ENCODE measurements at regions not wholly inside any gene's neighbourhood (a gene's known extent, or its start where the extent isn't known, plus 50 kb on each side); places are given as distances from the start of the nearest gene placed in this dataset.

DNA sequence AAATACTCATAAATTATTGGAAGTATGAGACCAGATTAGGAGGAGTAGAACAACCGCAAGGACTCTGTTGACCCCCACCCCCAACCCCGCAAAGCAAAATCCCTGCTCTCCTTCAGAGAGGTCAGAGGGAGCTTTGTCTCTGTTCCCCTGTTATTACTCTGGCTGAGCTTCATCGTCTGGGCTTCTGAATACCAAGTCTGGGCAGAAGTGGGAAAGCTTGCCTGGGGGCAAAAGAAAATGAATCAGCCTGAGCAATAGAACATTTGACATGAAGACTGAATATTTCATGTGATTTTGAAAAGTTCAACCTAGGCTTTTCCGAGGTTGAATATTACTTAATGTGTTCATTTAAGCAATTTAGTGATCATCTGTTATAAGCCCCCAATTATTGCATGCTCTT is 114.6 kb upstream of the ARHGAP28 start:
- DNase-seq, result no peak

DNA sequence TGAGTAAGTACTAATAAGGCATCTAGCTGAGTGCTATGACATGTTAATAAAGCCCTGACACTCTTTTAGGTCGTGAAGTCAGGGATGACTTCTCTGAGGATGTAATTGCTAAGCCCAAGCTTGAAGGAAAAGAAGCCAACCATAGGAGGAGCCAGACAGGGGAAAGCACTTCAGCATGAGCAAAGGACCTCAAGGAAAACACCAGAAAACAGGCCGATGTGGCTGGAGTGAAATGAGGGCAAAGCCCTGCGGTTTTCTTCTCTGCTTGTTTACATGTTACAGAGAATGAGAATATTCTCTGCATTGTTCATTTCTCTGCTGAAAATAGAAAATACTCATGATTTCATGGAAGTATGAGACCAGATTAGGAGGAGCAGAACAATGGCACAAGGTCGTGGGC is 112.5 kb upstream of the ARHGAP28 start:
- DNase-seq, result no peak

DNA sequence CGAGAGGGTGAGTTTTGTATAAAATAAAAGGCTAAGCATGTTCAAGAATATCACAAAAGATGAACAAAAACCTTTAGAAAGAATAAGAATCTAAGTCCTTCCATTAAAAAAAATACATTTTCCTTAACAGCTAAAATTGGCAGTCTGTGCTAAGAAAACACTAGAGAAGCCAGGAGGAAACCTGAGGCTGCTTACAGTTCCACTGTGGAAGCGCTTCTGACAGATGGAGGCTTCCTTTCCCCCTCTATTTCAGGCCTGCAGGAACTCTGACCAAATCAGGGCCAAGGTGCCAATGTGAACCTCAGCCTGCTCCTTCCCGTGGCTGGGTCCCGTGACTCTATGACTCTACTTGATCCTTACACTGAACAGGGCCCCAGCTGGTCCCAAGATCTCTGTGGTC is 108.1 kb upstream of the ARHGAP28 start:
- DNase-seq, result no peak

- no peak for DNase-seq
These were observed 106.2 kb upstream of the ARHGAP28 start for GRCh38 chr18:6623278-6623677.

GRCh38 chr18:6624271-6624660 is 105.2 kb upstream of the ARHGAP28 start:
- no peak for DNase-seq

DNA sequence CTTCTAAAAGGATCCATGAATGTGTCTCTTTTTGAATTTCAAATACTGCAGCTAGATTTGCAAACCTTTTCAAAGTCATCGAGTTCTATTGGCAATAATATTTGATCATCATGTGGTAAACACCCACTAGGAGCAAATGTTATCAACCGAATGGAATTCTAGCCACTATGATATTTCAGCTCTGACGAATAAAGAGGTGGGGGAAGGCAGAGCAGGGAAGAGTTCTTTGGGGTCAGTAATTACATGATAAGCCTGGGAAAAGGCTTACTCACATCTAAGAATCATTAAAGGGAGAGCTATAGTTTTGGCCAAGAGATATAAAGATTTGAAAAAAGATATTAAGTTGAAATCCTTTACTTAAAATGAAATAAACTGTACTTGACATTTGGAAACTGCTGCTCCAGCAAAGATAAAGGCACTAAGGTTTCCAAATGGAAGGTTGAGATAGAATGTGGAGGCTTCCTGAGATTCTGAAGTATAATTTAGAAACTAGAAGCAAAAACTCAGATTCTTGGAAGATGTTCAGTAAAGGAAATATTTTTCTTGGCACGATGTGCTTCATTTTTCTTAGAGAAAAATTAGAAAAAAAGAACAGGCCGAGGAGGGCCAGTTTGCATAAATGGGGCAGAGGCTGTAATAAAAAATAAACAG is 104.7 kb upstream of the ARHGAP28 start:
- DNase-seq, result no peak

- DNase-seq, result no peak
These were observed 104.0 kb upstream of the ARHGAP28 start for GRCh38 chr18:6625481-6625880.

DNA sequence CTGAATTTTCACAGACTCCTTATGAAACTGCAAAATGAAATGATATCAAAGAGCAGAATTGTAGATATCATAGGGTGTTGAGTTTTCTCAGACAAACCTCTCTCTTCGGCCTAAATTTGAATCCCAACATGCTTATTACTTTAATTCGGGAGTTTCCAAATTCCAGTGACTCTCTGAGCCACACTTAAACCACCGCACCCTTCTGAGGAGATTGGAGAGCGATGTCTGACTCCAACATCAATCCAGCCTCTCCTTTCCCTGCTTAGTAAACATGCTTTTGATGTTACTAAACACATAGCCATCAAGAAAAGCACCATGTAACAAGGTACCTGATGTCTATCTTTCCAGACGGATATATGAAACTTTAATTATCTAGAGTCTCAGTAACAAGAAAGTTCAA is 103.1 kb upstream of the ARHGAP28 start:
- DNase-seq, result no peak

- no peak for DNase-seq
These were observed 101.9 kb upstream of the ARHGAP28 start for GRCh38 chr18:6627645-6628044.

DNA sequence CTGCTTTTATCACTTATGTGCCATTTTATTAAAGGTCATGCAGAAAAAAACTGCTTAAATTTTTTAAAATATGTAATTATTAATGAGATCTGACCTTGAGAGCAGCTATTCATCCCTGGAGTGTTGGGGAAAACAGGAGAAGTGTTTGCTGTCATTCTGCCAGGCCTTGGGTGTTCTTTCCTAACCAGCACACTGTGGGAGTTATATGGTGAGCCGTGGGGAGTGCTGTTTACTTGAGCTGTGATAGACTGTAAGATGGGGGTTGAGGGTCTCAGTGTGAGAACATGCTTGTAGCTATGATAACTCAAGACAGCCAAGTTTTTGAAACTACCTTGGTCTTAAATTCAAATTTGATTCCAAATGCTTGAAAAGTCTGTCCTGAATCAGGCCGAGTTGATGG is 101.3 kb upstream of the ARHGAP28 start:
- DNase-seq, result no peak

GRCh38 chr18:6629635-6630140 is 99.8 kb upstream of the ARHGAP28 start:
- no peak for DNase-seq

DNA sequence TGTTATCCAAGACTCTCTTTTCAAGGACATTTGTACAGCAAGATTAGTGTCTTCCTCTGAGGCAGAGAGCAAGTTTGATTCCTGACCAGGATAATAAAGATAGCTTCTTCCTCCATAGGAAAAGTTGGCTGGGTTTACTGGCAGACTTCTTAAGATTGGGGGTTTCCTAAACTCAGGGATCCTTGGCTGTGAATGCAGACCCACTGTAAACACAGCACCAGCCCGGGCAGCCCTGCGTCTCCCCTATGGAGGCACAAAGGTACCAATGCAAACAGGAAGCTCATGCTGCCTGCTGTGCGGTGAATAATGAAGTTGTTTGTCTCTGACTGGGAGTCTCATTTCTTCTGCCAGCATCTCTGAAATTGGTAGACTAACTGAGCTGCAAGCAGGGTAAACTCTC is 96.2 kb upstream of the ARHGAP28 start:
- no peak for DNase-seq

DNA sequence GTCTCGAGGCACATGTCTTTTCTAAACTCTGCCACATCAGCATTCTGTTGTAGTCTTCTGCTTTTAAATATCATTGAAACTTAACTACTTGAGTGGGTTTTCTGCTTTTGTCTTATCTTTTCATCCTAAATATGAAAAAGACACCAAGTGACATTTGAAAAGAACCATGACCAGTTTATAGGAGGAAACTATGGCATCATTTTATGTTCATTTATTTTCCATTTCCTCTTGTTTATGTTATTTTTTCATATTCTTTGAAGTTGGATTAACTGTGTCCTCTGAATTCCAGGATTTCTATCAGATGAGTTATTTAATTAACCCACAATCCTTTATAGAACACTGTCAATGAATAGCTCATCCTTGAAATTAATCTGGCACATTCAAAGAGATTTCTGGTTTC is 93.4 kb upstream of the ARHGAP28 start:
- no peak for DNase-seq

- DNase-seq, result no peak
These were observed 91.1 kb upstream of the ARHGAP28 start for GRCh38 chr18:6638447-6638846.

- DNase-seq, result no peak
These were observed 90.2 kb upstream of the ARHGAP28 start for GRCh38 chr18:6639305-6639704.

DNA sequence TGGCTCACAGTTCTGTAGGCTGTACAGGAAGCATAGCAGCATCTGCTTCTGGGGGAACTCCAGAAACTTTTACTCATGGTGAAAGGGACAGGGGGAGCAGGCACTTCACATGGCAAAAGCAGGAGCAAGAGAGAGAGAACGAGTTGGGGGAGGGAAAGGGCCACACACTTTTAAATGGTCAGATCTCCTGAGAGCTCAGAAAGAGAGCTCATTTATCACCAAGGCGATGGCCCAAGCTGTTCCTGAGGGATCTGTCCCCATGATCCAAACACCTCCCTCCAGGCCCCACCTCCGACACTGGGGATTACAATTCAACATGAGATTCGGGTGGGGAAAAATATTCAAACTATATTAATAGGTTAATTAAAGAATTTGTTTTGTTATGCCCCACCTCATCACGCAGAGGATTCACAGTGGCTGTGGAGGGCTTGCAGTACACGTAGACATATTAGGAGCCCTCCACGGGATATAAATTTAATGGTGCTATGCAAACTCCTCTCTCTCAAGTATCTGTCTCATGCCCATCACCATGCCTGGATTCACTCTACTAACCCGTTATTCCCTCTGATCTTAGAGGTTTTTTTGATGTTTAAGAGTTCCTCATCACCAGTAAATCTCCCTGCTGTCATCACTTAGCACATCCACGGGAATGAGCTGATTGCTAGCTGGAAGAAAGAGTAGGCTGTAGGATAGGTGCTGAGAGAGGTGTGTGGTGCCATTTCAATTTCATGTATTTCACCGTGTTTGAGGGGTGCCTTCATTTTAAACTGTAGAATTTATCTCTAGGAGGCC is 84.5 kb upstream of the ARHGAP28 start:
- DNase-seq, result no peak

DNA sequence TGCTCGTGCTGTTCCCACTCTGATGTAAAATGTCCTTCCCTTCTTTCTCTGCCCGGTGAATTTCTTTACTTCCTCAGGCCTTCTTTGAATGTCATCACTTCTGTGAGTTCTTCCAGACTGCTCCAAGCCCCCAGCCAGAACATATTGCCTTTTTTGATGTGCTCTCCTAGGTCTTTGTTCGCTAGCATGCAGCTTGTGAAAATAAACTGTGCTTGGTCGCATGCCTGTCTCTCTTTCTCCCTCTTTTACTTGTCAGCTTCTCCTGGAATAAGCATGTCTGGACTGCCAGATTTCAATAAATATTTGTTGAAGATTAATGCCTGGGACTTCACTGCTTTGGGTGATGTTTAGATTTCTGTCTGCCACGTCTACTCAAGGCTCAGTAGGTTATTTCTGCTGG is 82.7 kb upstream of the ARHGAP28 start:
- no peak for DNase-seq

GRCh38 chr18:6648581-6648980 is 80.9 kb upstream of the ARHGAP28 start:
- DNase-seq, result no peak

DNA sequence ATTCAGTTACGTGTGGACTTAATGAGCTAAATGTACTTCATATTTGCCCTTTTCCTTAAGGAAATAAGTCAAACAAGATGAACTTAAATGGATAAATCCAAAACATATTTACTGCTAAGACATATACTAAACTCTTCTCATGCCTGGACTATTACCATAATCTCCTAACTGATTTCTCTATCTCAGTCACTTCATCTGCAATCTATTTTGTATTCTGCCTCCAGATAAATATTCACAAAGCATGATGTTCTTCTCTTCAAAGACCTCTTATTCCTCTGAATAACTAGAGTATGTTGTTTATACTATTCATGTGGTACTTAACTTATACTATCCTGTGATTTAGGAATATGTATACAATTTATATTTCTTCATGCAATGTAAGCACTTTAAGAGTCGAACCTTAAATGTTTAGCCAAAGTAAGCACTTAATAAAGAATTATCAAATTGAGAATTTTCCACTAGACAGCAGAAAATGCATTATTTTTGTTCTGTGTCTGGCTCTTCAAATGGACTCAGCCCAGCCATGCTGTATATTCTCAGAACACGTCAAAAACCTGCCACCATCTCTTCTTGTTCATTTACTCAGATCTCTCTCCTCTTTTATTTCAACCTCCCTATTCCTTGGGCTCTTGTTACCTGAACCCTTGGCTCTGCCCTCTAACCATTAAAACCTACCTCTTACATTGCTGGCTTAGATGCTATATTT is 79.9 kb upstream of the ARHGAP28 start:
- no peak for DNase-seq

DNA sequence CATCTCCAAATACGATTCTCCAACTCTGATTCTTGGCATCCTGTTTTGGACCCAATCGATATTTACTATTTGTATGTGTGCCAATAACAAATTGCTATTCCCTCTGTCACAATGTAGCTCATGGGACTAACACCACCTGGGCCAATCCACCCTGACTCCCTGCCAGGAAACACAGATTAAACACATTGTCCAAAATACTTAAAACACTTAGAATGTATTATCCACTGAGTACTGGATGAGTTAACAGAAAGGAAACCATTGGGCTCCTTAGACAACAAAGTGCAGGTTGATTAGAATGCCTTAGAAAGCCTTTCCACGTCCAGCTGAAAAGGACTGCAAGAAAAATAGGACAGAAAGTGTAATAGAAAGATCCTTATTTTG is 79.4 kb upstream of the ARHGAP28 start:
- DNase-seq, result no peak

DNA sequence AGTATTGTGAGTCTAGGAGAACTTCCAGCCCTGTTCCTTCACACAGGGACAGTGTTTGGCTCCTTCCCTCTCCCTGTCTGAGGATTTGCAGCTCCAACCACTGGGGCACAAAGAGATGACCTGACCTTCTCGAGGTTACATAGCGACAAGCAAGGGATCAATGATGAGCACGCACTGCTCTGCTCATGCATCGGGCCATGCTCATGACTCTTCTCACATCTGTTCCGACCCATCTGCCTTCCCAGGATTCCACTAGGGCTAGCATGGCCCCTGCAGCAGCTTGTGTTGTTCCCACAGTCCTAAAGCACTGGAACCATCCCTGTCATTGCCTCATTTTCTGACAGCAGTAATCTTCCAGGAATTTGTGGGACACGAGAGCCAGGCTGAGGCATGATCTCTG is 78.8 kb upstream of the ARHGAP28 start:
- no peak for DNase-seq

DNA sequence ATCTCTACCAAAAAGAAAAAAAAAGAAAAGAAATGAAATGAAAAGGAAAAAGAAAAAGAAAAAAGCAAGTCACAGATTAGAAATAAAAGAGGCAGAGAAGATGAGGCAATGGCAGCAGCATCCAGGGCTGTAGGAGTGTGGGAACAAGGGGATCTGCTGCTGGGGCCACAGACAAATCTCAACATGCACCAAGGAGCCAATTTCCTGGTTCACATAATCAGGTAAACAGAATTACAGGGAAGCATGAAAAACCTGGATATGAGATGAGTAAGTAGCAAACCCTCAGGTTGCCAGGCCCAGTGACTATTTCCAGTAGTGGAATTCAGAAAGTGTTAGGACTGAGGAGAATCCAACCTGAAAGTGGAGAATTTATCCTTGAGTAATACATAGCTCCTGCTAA is 77.4 kb upstream of the ARHGAP28 start:
- DNase-seq, result no peak

GRCh38 chr18:6653880-6654279 is 75.6 kb upstream of the ARHGAP28 start:
- no peak for DNase-seq
